ENCODE measurements at regions not wholly inside any gene's neighbourhood (a gene's known extent, or its start where the extent isn't known, plus 50 kb on each side); places are given as distances from the start of the nearest gene placed in this dataset.

GRCh38 chr5:155836089-155836803 is 490.7 kb upstream of the SGCD start:
- ChIA-PET POLR2A (no interaction called here), CTCF (no interaction called here)
- no peaks in the 10 kb centered on the region for H3K9me3 ChIP-seq (ENCODE audit: control insufficient read depth, insufficient read depth, low read depth, low read length)
- H3K4me3 ChIP-seq (ENCODE audit: low read depth in 2 of 2, low read length in 2 of 2): no peak overlapping the region
- TF ChIP-seq TCF7L2 (IDR thresholded peaks at IDR 0.05; ENCODE audit: low read depth, low read length): no peak
- TF ChIP-seq SIN3A (IDR thresholded peaks at IDR 0.05; ENCODE audit: borderline replicate concordance, insufficient read depth, low read depth, low read length): no peak
- no peak for TF ChIP-seq REST (IDR thresholded peaks at IDR 0.05; ENCODE audit: insufficient read depth in 1 of 2, low read depth in 2 of 2, low read length in 1 of 2)
- TF ChIP-seq POLR2AphosphoS5 (IDR thresholded peaks at IDR 0.05; ENCODE audit: low read depth, low read length): no peak
- TF ChIP-seq, protein P1, sequence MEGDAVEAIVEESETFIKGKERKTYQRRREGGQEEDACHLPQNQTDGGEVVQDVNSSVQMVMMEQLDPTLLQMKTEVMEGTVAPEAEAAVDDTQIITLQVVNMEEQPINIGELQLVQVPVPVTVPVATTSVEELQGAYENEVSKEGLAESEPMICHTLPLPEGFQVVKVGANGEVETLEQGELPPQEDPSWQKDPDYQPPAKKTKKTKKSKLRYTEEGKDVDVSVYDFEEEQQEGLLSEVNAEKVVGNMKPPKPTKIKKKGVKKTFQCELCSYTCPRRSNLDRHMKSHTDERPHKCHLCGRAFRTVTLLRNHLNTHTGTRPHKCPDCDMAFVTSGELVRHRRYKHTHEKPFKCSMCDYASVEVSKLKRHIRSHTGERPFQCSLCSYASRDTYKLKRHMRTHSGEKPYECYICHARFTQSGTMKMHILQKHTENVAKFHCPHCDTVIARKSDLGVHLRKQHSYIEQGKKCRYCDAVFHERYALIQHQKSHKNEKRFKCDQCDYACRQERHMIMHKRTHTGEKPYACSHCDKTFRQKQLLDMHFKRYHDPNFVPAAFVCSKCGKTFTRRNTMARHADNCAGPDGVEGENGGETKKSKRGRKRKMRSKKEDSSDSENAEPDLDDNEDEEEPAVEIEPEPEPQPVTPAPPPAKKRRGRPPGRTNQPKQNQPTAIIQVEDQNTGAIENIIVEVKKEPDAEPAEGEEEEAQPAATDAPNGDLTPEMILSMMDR (IDR thresholded peaks at IDR 0.05): no peak
- ATAC-seq (no peak), DNase-seq (ENCODE audit: low read depth, low spot score) (no peak)
- intact Hi-C loops (cut with micrococcal nuclease; ENCODE audit: unreplicated experiment) (no loop called here), in situ Hi-C loops (cut with HindIII; ENCODE audit: low pct_unique_long_range_greater_than_20kb, low sequenced_read_pairs) (no loop called here)
- no peaks in the 10 kb centered on the region for H3K27me3 ChIP-seq (ENCODE audit: control insufficient read depth, insufficient read depth, low read length)
- H3K36me3 ChIP-seq (ENCODE audit: control insufficient read depth, insufficient read depth, low read length): no peaks in the 10 kb centered on the region
- no peaks in the 10 kb centered on the region for H3K4me1 ChIP-seq (ENCODE audit: control insufficient read depth, insufficient read depth, low read length)
- no TSS peak for BruUV-seq (replicated peaks)
- H3K27ac ChIP-seq (ENCODE audit: low read length): no peak overlapping the region

DNA sequence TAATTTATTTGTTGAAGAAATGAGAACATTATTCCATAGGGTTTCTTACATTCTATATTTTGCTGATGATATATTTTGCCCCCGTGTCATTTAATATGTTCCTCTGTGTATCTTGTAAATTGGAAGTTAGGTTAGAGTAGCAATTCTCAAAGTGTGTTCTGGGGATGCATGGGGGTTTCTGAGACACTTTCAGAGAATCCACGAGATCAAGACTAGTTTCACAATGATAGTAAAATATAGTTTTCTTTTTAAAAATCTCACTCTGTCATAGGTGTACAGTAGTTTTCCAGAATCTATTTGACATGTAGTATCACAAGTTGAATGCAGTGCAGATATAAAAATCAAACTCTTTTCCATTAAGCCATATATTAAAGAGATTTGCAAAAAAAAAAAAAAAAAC is 488.6 kb upstream of the SGCD start:
- BruUV-seq (replicated peaks): no TSS peak
- H3K27me3 ChIP-seq (ENCODE audit: control insufficient read depth, insufficient read depth, low read length): no peaks in the 10 kb centered on the region
- DNase-seq (ENCODE audit: low read depth, low spot score) (no peak), ATAC-seq (no peak)
- H3K4me3 ChIP-seq (ENCODE audit: low read depth in 2 of 2, low read length in 2 of 2): no peak overlapping the region
- intact Hi-C loops (cut with micrococcal nuclease; ENCODE audit: unreplicated experiment) (no loop called here), in situ Hi-C loops (cut with HindIII; ENCODE audit: low pct_unique_long_range_greater_than_20kb, low sequenced_read_pairs) (no loop called here)
- ChIA-PET CTCF (no interaction called here), POLR2A (no interaction called here)
- no peaks in the 10 kb centered on the region for H3K36me3 ChIP-seq (ENCODE audit: control insufficient read depth, insufficient read depth, low read length)
- no peak for TF ChIP-seq REST (IDR thresholded peaks at IDR 0.05; ENCODE audit: insufficient read depth in 1 of 2, low read depth in 2 of 2, low read length in 1 of 2)
- no peak for TF ChIP-seq TCF7L2 (IDR thresholded peaks at IDR 0.05; ENCODE audit: low read depth, low read length)
- no peak for TF ChIP-seq POLR2AphosphoS5 (IDR thresholded peaks at IDR 0.05; ENCODE audit: low read depth, low read length)
- TF ChIP-seq SIN3A (IDR thresholded peaks at IDR 0.05; ENCODE audit: borderline replicate concordance, insufficient read depth, low read depth, low read length): no peak
- TF ChIP-seq, protein P1 (IDR thresholded peaks at IDR 0.05): no peak
- no peaks in the 10 kb centered on the region for H3K4me1 ChIP-seq (ENCODE audit: control insufficient read depth, insufficient read depth, low read length)
- no peaks in the 10 kb centered on the region for H3K9me3 ChIP-seq (ENCODE audit: control insufficient read depth, insufficient read depth, low read depth, low read length)
- H3K27ac ChIP-seq (ENCODE audit: low read length): no peak overlapping the region
